HCEC 1CT (cell line): ENCODE measurements at regions not wholly inside any gene's neighbourhood (a gene's known extent, or its start where the extent isn't known, plus 50 kb on each side); places are given as distances from the start of the nearest gene placed in this dataset.
A peak's percentile ranks its signal among the peaks of the same experiment; 100 is the strongest.

ENCODE experiments used
- DNase-seq: peaks from one replicate; pipeline ENCODE4 v3.0.0-alpha.2; 2017

GRCh38 chr9:113646946-113647914 is 183.7 kb downstream of the RGS3 start:
- no peak for DNase-seq

GRCh38 chr9:113648048-113648447 is 184.5 kb downstream of the RGS3 start:
- DNase-seq = no peak

DNA sequence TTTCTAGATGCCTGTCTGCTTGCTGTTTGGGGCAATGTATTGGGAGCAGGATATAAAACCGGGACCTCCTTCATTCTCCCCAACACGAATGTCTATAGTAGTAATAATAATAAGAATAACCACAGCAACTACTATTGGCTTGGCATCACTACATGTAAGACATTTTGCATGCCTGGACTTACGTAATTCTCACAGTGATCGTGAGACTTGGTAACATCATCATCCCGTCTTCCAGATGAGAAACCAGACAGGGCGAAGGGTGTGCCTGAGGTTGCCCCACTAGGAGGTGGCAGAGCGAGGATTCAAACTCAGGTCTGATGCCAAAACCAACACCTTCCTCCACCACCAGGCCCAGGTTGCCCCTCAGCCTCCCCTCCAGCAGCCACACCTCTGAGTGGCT is 185.1 kb downstream of the RGS3 start:
- DNase-seq = no peak

- no peak for DNase-seq
These were observed 185.5 kb downstream of the RGS3 start for GRCh38 chr9:113649054-113649453.

DNA sequence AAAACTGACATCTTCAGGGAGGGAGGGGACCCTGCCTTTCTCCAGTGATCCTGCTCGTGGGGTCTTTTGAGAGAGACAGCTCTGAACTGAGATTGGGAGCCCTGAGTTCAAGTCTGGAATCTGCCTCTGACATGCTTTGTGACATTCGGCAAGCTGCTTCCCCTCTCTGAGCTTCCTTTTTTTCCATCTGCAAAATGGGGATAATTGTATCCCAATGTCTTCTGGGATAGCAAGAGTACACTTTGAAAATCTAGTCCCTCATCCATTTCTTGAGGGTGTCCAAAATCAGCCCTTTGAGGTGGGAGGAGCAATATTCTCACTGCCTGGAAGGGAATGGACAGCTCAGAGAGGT is 186.3 kb downstream of the RGS3 start:
- DNase-seq = no peak

- DNase-seq = peak; percentile 71
These were observed 186.9 kb downstream of the RGS3 start for GRCh38 chr9:113650207-113651131.

DNA sequence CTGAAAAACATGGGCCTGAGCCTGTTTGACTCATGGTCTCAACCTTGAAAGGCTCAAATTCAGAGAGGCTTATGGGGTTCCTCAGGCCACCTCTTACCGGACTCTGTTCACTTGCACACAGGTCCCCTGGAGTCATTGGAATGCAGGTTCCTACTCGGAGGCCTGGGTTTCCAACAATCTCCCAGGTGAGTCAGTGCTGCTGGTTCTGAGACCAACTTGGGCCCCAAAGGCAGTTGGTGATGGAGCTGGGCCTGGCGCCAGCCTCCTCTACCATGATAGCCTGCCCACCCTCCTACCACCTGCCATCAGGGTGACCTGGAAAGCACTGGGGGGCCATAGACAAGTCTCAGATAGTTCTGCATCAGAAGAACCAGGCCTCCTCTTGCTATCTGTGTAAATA is 188.4 kb downstream of the RGS3 start:
- no peak for DNase-seq

DNA sequence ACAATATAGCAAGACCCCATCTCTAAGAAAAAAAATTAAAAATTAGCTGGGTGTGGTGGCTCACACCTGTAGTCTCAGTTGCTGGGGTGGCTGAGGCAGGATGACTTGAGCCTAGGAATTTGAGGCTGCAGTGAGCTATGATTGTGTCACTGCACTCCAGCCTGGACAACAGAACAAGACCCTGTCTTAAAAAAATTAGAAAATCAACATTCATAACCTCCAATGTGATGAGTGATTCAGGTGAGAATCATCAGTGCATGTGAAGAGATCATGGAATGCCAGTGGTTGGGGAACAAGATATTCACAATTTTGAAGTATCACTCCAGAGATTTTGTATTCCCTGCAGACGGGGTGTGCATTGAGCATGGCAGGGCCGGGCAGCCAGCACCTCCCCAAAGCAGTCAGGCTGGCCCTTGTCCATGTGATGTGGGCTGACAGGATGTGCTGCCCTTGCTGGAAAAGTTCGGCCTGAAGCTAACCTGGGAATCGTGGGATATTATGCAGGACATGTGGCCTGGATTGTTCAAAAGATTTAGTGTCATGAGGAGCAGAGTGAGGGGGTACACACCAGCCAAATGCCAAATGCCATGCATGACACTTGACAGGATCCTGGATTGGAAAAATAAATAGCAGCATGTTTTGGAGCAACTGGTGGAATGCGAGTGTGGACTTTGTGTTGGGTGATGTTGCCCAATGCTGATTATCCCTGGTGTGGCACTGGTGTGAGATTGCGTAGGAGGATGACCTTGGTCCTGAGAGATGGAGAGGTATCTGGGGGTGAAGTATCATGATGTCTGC is 189.0 kb downstream of the RGS3 start:
- DNase-seq = no peak

GRCh38 chr9:113653746-113654604 is 190.4 kb downstream of the RGS3 start:
- DNase-seq = no peak

- no peak for DNase-seq
These were observed 191.3 kb downstream of the RGS3 start for GRCh38 chr9:113654605-113655428.

DNA sequence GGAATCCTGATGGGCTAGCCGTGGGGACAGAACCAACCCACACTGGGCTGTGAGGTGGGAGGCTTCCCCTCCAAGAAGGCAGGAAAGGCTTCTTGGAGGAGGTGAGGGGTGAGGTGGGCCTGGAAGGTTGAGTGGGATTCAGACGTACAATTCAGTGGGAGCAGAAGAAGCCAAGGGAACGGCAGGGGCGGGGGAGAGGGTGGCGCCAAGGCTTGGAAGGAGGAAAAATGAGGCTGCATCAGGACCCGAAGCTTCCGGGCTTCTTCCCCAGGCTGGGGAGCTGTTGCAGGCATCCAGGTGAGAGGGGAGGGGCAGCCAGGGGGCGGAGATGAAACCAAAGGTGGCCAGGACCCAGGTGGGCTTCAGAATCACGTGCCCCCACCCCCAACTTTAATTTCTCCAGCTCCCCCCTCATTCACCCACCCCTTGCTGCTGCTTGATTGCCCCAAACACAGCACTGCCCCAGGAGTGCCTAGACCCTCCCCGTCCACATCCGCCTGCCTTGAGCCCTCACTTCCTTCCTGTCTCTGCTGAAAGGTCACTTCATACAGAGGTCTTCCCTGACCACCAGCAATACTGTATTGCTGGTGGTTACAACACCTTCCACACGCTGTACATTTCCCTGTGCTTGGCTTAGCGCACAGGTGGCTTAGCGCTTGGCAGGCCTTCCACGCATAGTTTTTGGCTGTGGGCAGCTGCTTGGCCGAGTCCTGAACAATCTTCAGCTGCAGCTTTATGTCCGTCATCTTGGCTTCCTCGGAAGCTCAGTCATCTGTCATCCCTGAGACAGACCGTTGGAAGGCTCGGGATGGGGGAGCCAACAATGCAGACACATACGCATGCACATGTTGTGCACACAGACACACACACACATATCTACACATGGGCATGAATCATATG is 193.5 kb downstream of the RGS3 start:
- DNase-seq = no peak

DNA sequence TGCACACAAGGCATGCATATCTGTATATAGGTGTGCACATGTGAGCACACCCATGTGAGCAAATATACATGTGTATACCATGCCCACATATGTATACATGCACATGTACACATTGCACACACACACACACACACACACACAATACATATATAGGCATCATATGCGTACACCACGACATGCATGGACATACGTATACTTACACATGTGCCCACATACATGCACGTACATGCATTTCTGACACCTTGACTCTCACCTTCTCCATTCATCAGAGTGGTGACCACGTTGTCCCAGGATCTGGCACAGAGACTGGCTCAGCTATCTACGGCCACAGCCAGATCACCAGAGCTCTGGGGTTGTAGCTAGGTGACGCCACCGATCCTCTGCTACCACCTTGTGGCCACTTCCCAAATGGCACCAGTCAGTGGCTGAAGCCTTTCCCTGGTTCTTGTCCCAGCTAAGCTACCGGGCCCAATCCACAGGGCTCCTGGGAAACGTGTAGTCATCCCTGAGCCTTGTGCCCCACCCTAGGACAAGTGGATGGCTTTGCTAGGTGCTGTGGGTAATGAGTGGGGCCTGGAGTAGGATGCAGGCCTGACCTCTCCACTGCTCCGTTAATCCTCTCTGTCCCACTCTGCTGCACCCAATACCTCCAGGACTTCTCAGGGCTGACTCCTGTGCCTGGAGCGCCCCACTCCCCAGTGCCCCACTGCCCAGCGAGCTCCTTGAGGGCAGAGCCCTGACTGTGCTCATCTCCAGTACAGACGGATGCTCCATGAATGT is 194.4 kb downstream of the RGS3 start:
- peak; percentile 77 for DNase-seq

- DNase-seq = no peak
These were observed 195.0 kb downstream of the RGS3 start for GRCh38 chr9:113658545-113658895.

- no peak for DNase-seq
These were observed 195.5 kb downstream of the RGS3 start for GRCh38 chr9:113659039-113659438.

GRCh38 chr9:113659740-113660139 is 196.2 kb downstream of the RGS3 start:
- no peak for DNase-seq

- DNase-seq = no peak
These were observed 196.7 kb downstream of the RGS3 start for GRCh38 chr9:113660196-113660595.

GRCh38 chr9:113661074-113661473 is 197.5 kb downstream of the RGS3 start:
- DNase-seq = no peak

DNA sequence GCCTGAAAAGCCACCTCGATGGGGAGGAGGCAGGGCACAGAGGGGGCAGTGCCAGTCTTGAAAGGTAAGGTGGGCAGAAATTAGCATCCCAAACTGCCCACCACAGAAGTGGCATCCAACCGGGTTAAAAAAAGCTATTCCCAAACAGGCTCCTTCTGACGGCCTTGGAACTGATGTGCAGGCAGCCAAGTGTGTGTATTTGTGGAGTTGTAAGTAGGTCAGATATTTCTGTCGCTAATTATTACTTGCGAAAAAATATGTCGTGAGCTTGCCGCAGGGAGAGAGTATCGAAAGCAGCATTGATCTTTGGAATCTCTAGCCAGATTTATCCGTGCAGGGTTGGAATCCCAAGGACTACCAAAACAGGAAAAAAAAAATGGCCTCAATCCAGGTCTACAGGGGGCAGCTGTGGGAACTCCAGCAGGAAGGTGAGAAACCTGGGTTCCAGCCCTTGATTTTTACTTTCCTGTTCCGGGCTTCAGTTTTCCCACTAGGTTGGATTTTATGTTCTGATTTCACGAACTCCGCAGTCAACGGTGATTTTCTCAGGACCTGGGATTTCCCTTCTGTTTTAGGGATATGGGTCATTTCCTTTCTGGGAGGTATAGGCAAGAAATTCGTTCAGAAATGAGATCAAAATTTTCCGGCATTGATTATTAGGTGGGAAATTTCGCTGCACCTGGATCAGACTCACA is 200.8 kb downstream of the RGS3 start:
- no peak for DNase-seq

GRCh38 chr9:113665064-113665463 is 201.5 kb downstream of the RGS3 start:
- DNase-seq = no peak
